PC-3 (cell line): ENCODE measurements at regions not wholly inside any gene's neighbourhood (a gene's known extent, or its start where the extent isn't known, plus 50 kb on each side); places are given as distances from the start of the nearest gene placed in this dataset.

ENCODE experiments used
- ATAC-seq: fragments of 200-7000 bp; cut with Tn5 transposase; 2 replicates; pipeline ENCODE4 v1.9.1; 2020; ENCODE audit warnings: mild to moderate bottlenecking, moderate library complexity
- BruUV-seq: library from RNA; stranded (reverse); fragments of 400-500 nt; replicated peaks from 2 replicates; lab custom pipeline; 2021; lab: Mats Ljungman, UMichigan
- CTCF ChIA-PET: fragments of 300-600 bp; sonication (Branson Sonifier 250); formaldehyde crosslinking; loops from one replicate; lab custom pipeline; 2022; ENCODE audit warnings: antibody characterized with exemption; lab: Charles Lee
- POLR2A ChIA-PET: fragments of 300-600 bp; sonication (Branson Sonifier 250); formaldehyde crosslinking; loops from one replicate; lab custom pipeline; 2022; ENCODE audit warnings: antibody characterized with exemption; ENCODE audit not compliant: unreplicated experiment; lab: Charles Lee
- DNase-seq: peaks from one replicate; pipeline ENCODE4 v3.0.0-alpha.2; 2015
- H2AFZ ChIP-seq: fragments of 300-600 bp; sonication (generic); 2 replicates; pipeline ENCODE4 v1.6.0; 2016; ENCODE audit warnings: antibody characterized with exemption, low read length
- H3F3A ChIP-seq: fragments of 300-600 bp; sonication (generic); one replicate; pipeline ENCODE4 v1.6.0; 2017; ENCODE audit warnings: antibody characterized with exemption, low read length, control low read depth, mild to moderate bottlenecking; ENCODE audit not compliant: unreplicated experiment
- H3K27ac ChIP-seq: fragments of 300-600 bp; sonication (generic); 2 replicates; pipeline ENCODE4 v1.5.1; 2016; ENCODE audit warnings: mild to moderate bottlenecking, low read length
- H3K27me3 ChIP-seq: fragments of 300-600 bp; sonication (generic); 2 replicates; pipeline ENCODE4 v1.6.1; 2016; ENCODE audit warnings: low read length, mixed read lengths
- H3K36me3 ChIP-seq: fragments of 300-600 bp; sonication (generic); 2 replicates; pipeline ENCODE4 v1.6.1; 2016; ENCODE audit warnings: low read depth, mixed run types, low read length, mixed read lengths
- H3K4me1 ChIP-seq: fragments of 300-600 bp; sonication (generic); 2 replicates; pipeline ENCODE4 v1.5.1; 2016; ENCODE audit warnings: low read length; ENCODE audit not compliant: insufficient read depth
- H3K4me2 ChIP-seq: fragments of 300-600 bp; sonication (generic); 2 replicates; pipeline ENCODE4 v1.6.0; 2016; ENCODE audit warnings: low read length
- H3K4me3 ChIP-seq: fragments of 300-600 bp; sonication (generic); 2 replicates; pipeline ENCODE4 v1.5.1; 2016; ENCODE audit warnings: mild to moderate bottlenecking, low read length, mixed read lengths
- H3K79me2 ChIP-seq: fragments of 300-600 bp; sonication (generic); 2 replicates; pipeline ENCODE4 v1.6.1; 2017; ENCODE audit warnings: low read length, mixed read lengths
- H3K9ac ChIP-seq: fragments of 300-600 bp; sonication (generic); 2 replicates; pipeline ENCODE4 v1.6.0; 2016; ENCODE audit warnings: mild to moderate bottlenecking, low read length
- H3K9me2 ChIP-seq: fragments of 300-600 bp; sonication (generic); replicated peaks from 2 replicates; pipeline ENCODE4 v1.6.1; 2016; ENCODE audit warnings: mixed run types, low read length, mixed read lengths
- H3K9me3 ChIP-seq: fragments of 300-600 bp; sonication (generic); 2 replicates; pipeline ENCODE4 v1.6.1; 2016; ENCODE audit warnings: low read length, mixed read lengths
- H4K20me1 ChIP-seq: fragments of 300-600 bp; sonication (generic); 2 replicates; pipeline ENCODE4 v1.6.1; 2016; ENCODE audit warnings: low read length, mixed read lengths
- CTCF ChIP-seq: fragments of 300-600 bp; sonication (generic); conservative IDR thresholded peaks from 2 replicates; pipeline ENCODE4 v1.5.1; 2017; ENCODE audit warnings: antibody characterized with exemption, low read depth, mild to moderate bottlenecking, low read length
- EZH2 ChIP-seq: fragments of 300-600 bp; sonication (generic); IDR thresholded peaks from one replicate; pipeline ENCODE4 v1.6.1; 2017; ENCODE audit warnings: antibody characterized with exemption, mild to moderate bottlenecking, low read length; ENCODE audit not compliant: unreplicated experiment
- EZH2phosphoT487 ChIP-seq: fragments of 300-600 bp; sonication (generic); IDR thresholded peaks from 2 replicates; pipeline ENCODE4 v1.6.1; 2018; ENCODE audit warnings: mild to moderate bottlenecking, antibody characterized with exemption, low read length, borderline replicate concordance
- intact Hi-C: fragments of 100-400 bp; cut with micrococcal nuclease; formaldehyde crosslinking; loops from 2 replicates; pipeline ENCODE4 v1.9.0; 2023

DNA sequence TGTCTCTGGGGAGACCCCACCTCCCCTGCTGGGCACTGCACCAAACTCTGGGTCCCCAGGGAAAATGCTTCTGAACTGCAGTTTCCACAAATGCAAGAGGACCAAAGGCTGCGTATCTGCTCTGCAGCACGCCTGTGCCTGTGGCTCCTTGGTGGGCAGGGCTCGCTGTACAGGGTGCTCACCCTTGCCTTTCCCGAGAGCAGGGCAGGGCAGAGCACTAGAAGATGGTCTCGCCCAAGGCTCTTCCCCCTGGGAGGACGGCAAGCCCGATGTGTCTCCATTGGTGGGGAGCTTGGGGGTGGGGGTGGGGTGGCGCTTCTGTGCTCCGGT lies 175.3 kb upstream of the RTL1 start:
- CTCF ChIA-PET = no interaction called here
- TF ChIP-seq EZH2phosphoT487 = no peak
- TF ChIP-seq EZH2 = no peak
- TF ChIP-seq CTCF = no peak
- H3K4me2 ChIP-seq = no peak overlapping the region
- POLR2A ChIA-PET = no interaction called here
- H3K9me3 ChIP-seq = no peaks in the 10 kb centered on the region
- no peaks in the 10 kb centered on the region for H4K20me1 ChIP-seq
- no peak for DNase-seq
- no peaks in the 10 kb centered on the region for H3K27me3 ChIP-seq
- H3K79me2 ChIP-seq = no peaks in the 10 kb centered on the region
- no TSS peak for BruUV-seq
- no peak overlapping the region for H2AFZ ChIP-seq
- H3K9ac ChIP-seq = no peak overlapping the region
- intact Hi-C loops = no loop called here
- H3K9me2 ChIP-seq = no peaks in the 10 kb centered on the region
- ATAC-seq = no peak
- H3K27ac ChIP-seq = no peak overlapping the region
- peaks cover 8% of the 10 kb centered on the region for H3K4me1 ChIP-seq
- H3K4me3 ChIP-seq = no peak overlapping the region
- no peaks in the 10 kb centered on the region for H3K36me3 ChIP-seq
- H3F3A ChIP-seq = no peaks in the 10 kb centered on the region

GRCh38 chr14:101080922-101081593 lies 177.5 kb upstream of the RTL1 start:
- Histone ChIP-seq H3K4me3 (no peak overlapping the region), H3K9ac (no peak overlapping the region), H3K4me1 (no peaks in the 10 kb centered on the region), H3K9me2 (no peaks in the 10 kb centered on the region), H3K4me2 (no peak overlapping the region), H3K27ac (no peak overlapping the region), H3K27me3 (no peaks in the 10 kb centered on the region), H3K9me3 (no peaks in the 10 kb centered on the region), H4K20me1 (no peaks in the 10 kb centered on the region), H3K79me2 (no peaks in the 10 kb centered on the region), H3F3A (no peaks in the 10 kb centered on the region), H2AFZ (no peak overlapping the region), H3K36me3 (no peaks in the 10 kb centered on the region)
- ChIA-PET CTCF (no interaction called here), POLR2A (no interaction called here)
- intact Hi-C loops = no loop called here
- no peak for ATAC-seq
- TF ChIP-seq EZH2phosphoT487 = no peak
- no peak for TF ChIP-seq CTCF
- TF ChIP-seq EZH2 = no peak
- no TSS peak for BruUV-seq
- no peak for DNase-seq

DNA sequence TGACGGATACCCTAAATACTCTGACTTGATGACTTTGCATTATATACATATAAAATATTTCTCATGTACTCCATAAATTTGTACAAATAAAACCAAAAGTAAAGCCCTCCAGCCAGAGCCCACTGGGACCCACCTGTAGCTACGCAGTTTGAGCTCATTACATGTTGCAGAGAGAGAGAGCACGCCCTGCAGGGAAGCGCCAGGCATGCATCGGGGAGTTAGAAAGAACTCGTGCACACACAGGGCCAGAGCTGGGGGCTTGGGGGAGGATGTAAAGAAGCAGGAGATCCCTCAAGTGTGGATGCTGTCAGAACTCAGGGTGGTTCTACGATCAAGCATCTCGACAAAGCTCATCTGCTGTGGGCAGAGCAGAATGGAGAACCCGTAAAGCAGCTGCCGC lies 178.5 kb upstream of the RTL1 start:
- no peaks in the 10 kb centered on the region for H3K4me1 ChIP-seq
- TF ChIP-seq CTCF (no peak), EZH2 (no peak), EZH2phosphoT487 (no peak)
- intact Hi-C loops = no loop called here
- no peaks in the 10 kb centered on the region for H3K9me2 ChIP-seq
- H3K4me3 ChIP-seq = no peak overlapping the region
- H3K9me3 ChIP-seq = no peaks in the 10 kb centered on the region
- CTCF ChIA-PET = no interaction called here
- H3K27ac ChIP-seq = no peak overlapping the region
- no peaks in the 10 kb centered on the region for H3K36me3 ChIP-seq
- H3F3A ChIP-seq = no peaks in the 10 kb centered on the region
- no peak overlapping the region for H3K4me2 ChIP-seq
- H3K79me2 ChIP-seq = no peaks in the 10 kb centered on the region
- no peak overlapping the region for H3K9ac ChIP-seq
- H3K27me3 ChIP-seq = no peaks in the 10 kb centered on the region
- POLR2A ChIA-PET = no interaction called here
- H4K20me1 ChIP-seq = no peaks in the 10 kb centered on the region
- H2AFZ ChIP-seq = no peak overlapping the region
- BruUV-seq = no TSS peak
- ATAC-seq (no peak), DNase-seq (no peak)
